HEK293 (cell line): ENCODE measurements at regions not wholly inside any gene's neighbourhood (a gene's known extent, or its start where the extent isn't known, plus 50 kb on each side); places are given as distances from the start of the nearest gene placed in this dataset.
"Not testable (repeated sequence)": the region's sequence is repeated elsewhere in the genome, so short reads cannot be mapped to it uniquely, and the experiment has no call there.

ENCODE experiments used
- CTCF ChIA-PET: fragments of 350-600 bp; formaldehyde crosslinking; extraction: SDS; loops from one replicate; lab custom pipeline; 2021; ENCODE audit warnings: antibody characterized with exemption; lab: Yijun Ruan, JAX
- POLR2A ChIA-PET: fragments of 300-600 bp; formaldehyde crosslinking; extraction: SDS; loops from one replicate; lab custom pipeline; 2020; ENCODE audit warnings: antibody characterized with exemption, inconsistent platforms; lab: Yijun Ruan, JAX
- H3K27ac ChIP-seq: fragments of 200-500 bp; sonication (Bioruptor generic); 2 replicates; pipeline ENCODE4 v1.5.1; 2014; ENCODE audit warnings: low read depth, low read length, control low read depth, inconsistent platforms; ENCODE audit errors: extremely low read depth
- H3K36me3 ChIP-seq, 2 experiments: fragments of 200-500 bp in 1 of 2; sonication (Bioruptor generic) in 1 of 2; 1 replicate in 1 of 2; 2 replicates in 1 of 2; pipeline ENCODE4 v1.5.1; 2014 to 2017; ENCODE audit warnings: inconsistent platforms in 2 of 2, low read length in 2 of 2; ENCODE audit not compliant: control insufficient read depth in 2 of 2, insufficient read depth in 1 of 2
- H3K4me1 ChIP-seq: fragments of 200-500 bp; sonication (Bioruptor generic); 2 replicates; pipeline ENCODE4 v1.5.1; 2014; ENCODE audit warnings: mild to moderate bottlenecking, low read length, inconsistent platforms; ENCODE audit not compliant: control insufficient read depth, insufficient read depth
- H3K4me3 ChIP-seq: 2 replicates; pipeline ENCODE4 v1.5.1; 2011; ENCODE audit warnings: low read depth, mild to moderate bottlenecking, control low read depth, low read length, moderate library complexity
- H3K9me3 ChIP-seq: fragments of 200-500 bp; sonication (Bioruptor generic); 2 replicates; pipeline ENCODE4 v1.5.1; 2014; ENCODE audit warnings: low read depth, low read length, inconsistent platforms; ENCODE audit not compliant: control insufficient read depth, insufficient read depth
- BCL11A ChIP-seq: fragments of 450-650 bp; formaldehyde crosslinking; IDR thresholded peaks from 2 replicates; pipeline ENCODE4 v1.5.1; 2016; ENCODE audit warnings: low read depth, missing biosample characterization, missing genetic modification characterization
- HOXA7 ChIP-seq: sonication (generic); formaldehyde crosslinking; IDR thresholded peaks from 2 replicates; pipeline ENCODE4 v1.8.1; 2022; ENCODE audit warnings: missing genetic modification reagents, borderline replicate concordance
- KLF10 ChIP-seq: fragments of 450-650 bp; IDR thresholded peaks from 2 replicates; pipeline ENCODE4 v1.5.1; 2018; ENCODE audit warnings: missing biosample characterization, mild to moderate bottlenecking, missing genetic modification characterization
- RBAK ChIP-seq: fragments of 450-650 bp; formaldehyde crosslinking; IDR thresholded peaks from 2 replicates; pipeline ENCODE4 v1.5.1; 2016; ENCODE audit warnings: missing biosample characterization, missing genetic modification characterization
- SCRT1 ChIP-seq: fragments of 450-650 bp; formaldehyde crosslinking; IDR thresholded peaks from 2 replicates; pipeline ENCODE4 v1.5.1; 2016; ENCODE audit warnings: missing biosample characterization, missing genetic modification characterization, borderline replicate concordance
- ZBTB1 ChIP-seq: fragments of 450-650 bp; formaldehyde crosslinking; IDR thresholded peaks from 2 replicates; pipeline ENCODE4 v1.5.1; 2016; ENCODE audit warnings: missing biosample characterization, missing genetic modification characterization
- ZFP41 ChIP-seq: fragments of 450-650 bp; formaldehyde crosslinking; IDR thresholded peaks from 2 replicates; pipeline ENCODE4 v1.5.1; 2016; ENCODE audit warnings: missing biosample characterization, missing genetic modification characterization, borderline replicate concordance
- ZNF138 ChIP-seq: fragments of 450-650 bp; formaldehyde crosslinking; IDR thresholded peaks from 2 replicates; pipeline ENCODE4 v1.5.1; 2016; ENCODE audit warnings: missing biosample characterization, missing genetic modification characterization, borderline replicate concordance
- ZNF155 ChIP-seq: fragments of 450-650 bp; formaldehyde crosslinking; IDR thresholded peaks from 2 replicates; pipeline ENCODE4 v1.5.1; 2016; ENCODE audit warnings: missing biosample characterization, missing genetic modification characterization
- ZNF24 ChIP-seq: fragments of 450-650 bp; formaldehyde crosslinking; IDR thresholded peaks from 2 replicates; pipeline ENCODE4 v1.5.1; 2016; ENCODE audit warnings: missing biosample characterization, missing genetic modification characterization
- ZNF248 ChIP-seq: fragments of 450-650 bp; formaldehyde crosslinking; IDR thresholded peaks from 2 replicates; pipeline ENCODE4 v1.5.1; 2017; ENCODE audit warnings: missing biosample characterization, missing genetic modification characterization
- ZNF274 ChIP-seq, 2 experiments: fragments of 200-500 bp in 1 of 2; fragments of 450-650 bp in 1 of 2; sonication (Bioruptor generic) in 1 of 2; formaldehyde crosslinking in 1 of 2; IDR thresholded peaks; 2 replicates each; pipeline versions ENCODE4 v1.5.1 to v1.6.1; 2014 to 2016; ENCODE audit warnings: borderline replicate concordance in 1 of 2, inconsistent platforms in 1 of 2, low read length in 1 of 2, missing biosample characterization in 1 of 2, missing genetic modification characterization in 1 of 2
- ZNF302 ChIP-seq: fragments of 450-650 bp; formaldehyde crosslinking; IDR thresholded peaks from 2 replicates; pipeline ENCODE4 v1.5.1; 2016; ENCODE audit warnings: missing biosample characterization, missing genetic modification characterization, low read depth
- ZNF341 ChIP-seq: fragments of 450-650 bp; formaldehyde crosslinking; IDR thresholded peaks from 2 replicates; pipeline ENCODE4; 2016; ENCODE audit warnings: low read depth, missing biosample characterization, missing genetic modification characterization
- ZNF366 ChIP-seq: fragments of 450-650 bp; formaldehyde crosslinking; conservative IDR thresholded peaks from 2 replicates; pipeline ENCODE4 v1.5.1; 2016; ENCODE audit warnings: missing biosample characterization, missing genetic modification characterization
- ZNF549 ChIP-seq: fragments of 450-650 bp; IDR thresholded peaks from 2 replicates; pipeline ENCODE4 v1.5.1; 2018; ENCODE audit warnings: missing biosample characterization, missing genetic modification characterization, mild to moderate bottlenecking, inconsistent platforms, moderate library complexity
- ZNF571 ChIP-seq: fragments of 450-650 bp; formaldehyde crosslinking; IDR thresholded peaks from 2 replicates; pipeline ENCODE4 v1.5.0; 2017; ENCODE audit warnings: missing biosample characterization, missing genetic modification characterization
- ZNF610 ChIP-seq: fragments of 450-650 bp; formaldehyde crosslinking; IDR thresholded peaks from 2 replicates; pipeline ENCODE4 v1.5.1; 2016; ENCODE audit warnings: missing biosample characterization, missing genetic modification characterization, borderline replicate concordance
- ZNF664 ChIP-seq: fragments of 450-650 bp; formaldehyde crosslinking; IDR thresholded peaks from 2 replicates; pipeline ENCODE4 v1.5.1; 2016; ENCODE audit warnings: missing biosample characterization, missing genetic modification characterization
- ZNF677 ChIP-seq: fragments of 450-650 bp; IDR thresholded peaks from 2 replicates; pipeline ENCODE4 v1.5.0; 2018; ENCODE audit warnings: missing biosample characterization, mild to moderate bottlenecking, missing genetic modification characterization, moderate library complexity
- ZNF76 ChIP-seq: fragments of 450-650 bp; formaldehyde crosslinking; IDR thresholded peaks from 2 replicates; pipeline ENCODE4; 2016; ENCODE audit warnings: low read depth, missing biosample characterization, missing genetic modification characterization, borderline replicate concordance
- ZNF777 ChIP-seq: fragments of 450-650 bp; formaldehyde crosslinking; IDR thresholded peaks from 2 replicates; pipeline ENCODE4 v1.5.1; 2017; ENCODE audit warnings: missing biosample characterization, missing genetic modification characterization, borderline replicate concordance
- ZNF837 ChIP-seq: fragments of 450-650 bp; formaldehyde crosslinking; IDR thresholded peaks from 2 replicates; pipeline ENCODE4 v1.5.1; 2016; ENCODE audit warnings: missing biosample characterization, missing genetic modification characterization
- ZXDB ChIP-seq: fragments of 450-650 bp; formaldehyde crosslinking; IDR thresholded peaks from 2 replicates; pipeline ENCODE4 v1.5.1; 2016; ENCODE audit warnings: missing biosample characterization, missing genetic modification characterization
- TF ChIP-seq, protein P1 (sequence below): fragments of 450-650 bp; formaldehyde crosslinking; IDR thresholded peaks from 2 replicates; pipeline ENCODE4 v1.5.1; 2016; ENCODE audit warnings: missing biosample characterization, missing genetic modification characterization
- TF ChIP-seq, protein P2 (sequence below): fragments of 450-650 bp; formaldehyde crosslinking; IDR thresholded peaks from 2 replicates; pipeline ENCODE4 v1.5.1; 2017; ENCODE audit warnings: missing biosample characterization, missing genetic modification characterization

DNA sequence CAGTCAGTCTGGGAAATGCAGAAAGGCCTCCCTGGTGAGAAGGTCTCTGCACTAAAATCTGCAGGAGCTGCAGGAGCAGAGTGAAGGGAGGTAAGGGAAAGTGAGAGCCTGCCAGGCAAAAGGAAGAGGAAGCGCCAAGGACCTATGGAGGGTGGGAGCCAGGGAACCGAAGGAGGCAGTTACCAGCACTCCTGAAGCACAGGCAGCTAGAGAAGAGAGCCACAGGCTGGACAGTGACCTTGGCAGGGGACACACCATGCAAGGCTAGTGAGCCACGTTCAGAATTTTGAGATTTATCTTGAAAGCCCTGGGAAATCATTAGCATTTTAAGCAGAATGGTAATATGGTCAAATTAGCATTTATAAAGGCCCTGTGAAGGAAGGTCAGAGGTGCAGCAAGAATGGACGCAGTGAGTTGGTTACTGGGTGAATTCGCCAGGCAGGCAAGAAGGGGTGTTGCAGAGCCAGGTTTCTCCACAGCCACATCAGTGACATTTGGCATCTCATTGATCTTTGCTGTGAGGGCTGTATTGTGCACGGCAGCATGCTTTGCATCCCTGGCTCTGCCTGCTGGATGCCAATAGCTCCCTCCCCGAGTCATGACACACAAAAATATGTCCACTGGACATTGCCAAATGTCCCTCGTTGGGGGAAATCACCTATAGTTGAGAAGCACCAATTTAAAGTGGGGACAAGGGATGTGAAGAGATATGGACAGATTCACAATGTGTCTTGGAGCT, 54.7 kb upstream of the LANCL2 start:
- CTCF ChIA-PET: no interaction called here
- Histone ChIP-seq H3K27ac (no peak overlapping the region), H3K9me3 (no peaks in the 10 kb centered on the region), H3K4me3 (no peak overlapping the region), H3K4me1 (no peaks in the 10 kb centered on the region), H3K36me3 (no peaks in the 10 kb centered on the region)
- TF ChIP-seq ZBTB1 (tag by site-specific recombination) (no peak), ZFP41 (tag by site-specific recombination) (no peak), ZNF24 (tag by site-specific recombination) (no peak), ZNF248 (no peak), ZNF76 (tag by site-specific recombination) (no peak), ZNF664 (no peak), ZNF155 (tag by site-specific recombination) (no peak), ZNF366 (no peak), RBAK (no peak), ZNF677 (tag by site-specific recombination) (no peak), KLF10 (tag by site-specific recombination) (no peak), ZNF274 (IDR thresholded peaks at IDR 0.05; ENCODE audit: low read length) (no peak), ZNF274 (tag by site-specific recombination; IDR thresholded peaks at IDR 0.05; ENCODE audit: borderline replicate concordance) (no peak)
- TF ChIP-seq, protein P1, sequence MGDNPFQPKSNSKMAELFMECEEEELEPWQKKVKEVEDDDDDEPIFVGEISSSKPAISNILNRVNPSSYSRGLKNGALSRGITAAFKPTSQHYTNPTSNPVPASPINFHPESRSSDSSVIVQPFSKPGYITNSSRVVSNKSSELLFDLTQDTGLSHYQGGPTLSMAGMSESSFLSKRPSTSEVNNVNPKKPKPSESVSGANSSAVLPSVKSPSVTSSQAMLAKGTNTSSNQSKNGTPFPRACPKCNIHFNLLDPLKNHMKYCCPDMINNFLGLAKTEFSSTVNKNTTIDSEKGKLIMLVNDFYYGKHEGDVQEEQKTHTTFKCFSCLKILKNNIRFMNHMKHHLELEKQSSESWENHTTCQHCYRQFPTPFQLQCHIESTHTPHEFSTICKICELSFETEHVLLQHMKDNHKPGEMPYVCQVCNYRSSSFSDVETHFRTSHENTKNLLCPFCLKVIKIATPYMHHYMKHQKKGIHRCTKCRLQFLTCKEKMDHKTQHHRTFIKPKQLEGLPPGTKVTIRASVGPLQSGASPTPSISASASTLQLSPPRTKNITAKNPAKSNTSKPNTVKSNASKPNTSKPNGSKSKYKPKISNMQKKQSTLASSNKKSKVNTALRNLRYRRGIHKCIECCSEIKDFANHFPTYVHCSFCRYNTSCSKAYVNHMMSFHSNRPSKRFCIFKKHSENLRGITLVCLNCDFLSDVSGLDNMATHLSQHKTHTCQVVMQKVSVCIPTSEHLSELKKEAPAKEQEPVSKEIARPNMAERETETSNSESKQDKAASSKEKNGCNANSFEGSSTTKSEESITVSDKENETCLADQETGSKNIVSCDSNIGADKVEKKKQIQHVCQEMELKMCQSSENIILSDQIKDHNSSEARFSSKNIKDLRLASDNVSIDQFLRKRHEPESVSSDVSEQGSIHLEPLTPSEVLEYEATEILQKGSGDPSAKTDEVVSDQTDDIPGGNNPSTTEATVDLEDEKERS (tag by site-specific recombination): no peak
- POLR2A ChIA-PET: no interaction called here

DNA sequence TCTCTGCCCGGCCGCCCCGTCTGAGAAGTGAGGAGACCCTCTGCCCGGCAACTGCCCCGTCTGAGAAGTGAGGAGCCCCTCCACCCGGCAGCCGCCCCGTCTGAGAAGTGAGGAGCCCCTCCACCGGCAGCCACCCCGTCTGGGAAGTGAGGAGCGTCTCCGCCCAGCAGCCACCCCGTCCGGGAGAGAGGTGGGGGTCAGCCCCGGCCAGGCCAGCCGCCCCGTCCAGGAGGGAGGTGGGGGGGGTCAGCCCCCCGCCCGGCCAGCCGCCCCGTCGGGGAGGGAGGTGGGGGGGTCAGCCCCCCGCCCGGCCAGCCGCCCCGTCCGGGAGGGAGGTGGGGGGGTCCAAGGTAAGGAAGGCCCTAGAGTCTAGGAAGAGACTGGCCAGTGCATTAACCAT, 53.2 kb upstream of the LANCL2 start:
- H3K4me1 ChIP-seq, H3K36me3 ChIP-seq, H3K4me3 ChIP-seq, H3K27ac ChIP-seq, POLR2A ChIA-PET, H3K9me3 ChIP-seq, CTCF ChIA-PET: not testable (repeated sequence)

DNA sequence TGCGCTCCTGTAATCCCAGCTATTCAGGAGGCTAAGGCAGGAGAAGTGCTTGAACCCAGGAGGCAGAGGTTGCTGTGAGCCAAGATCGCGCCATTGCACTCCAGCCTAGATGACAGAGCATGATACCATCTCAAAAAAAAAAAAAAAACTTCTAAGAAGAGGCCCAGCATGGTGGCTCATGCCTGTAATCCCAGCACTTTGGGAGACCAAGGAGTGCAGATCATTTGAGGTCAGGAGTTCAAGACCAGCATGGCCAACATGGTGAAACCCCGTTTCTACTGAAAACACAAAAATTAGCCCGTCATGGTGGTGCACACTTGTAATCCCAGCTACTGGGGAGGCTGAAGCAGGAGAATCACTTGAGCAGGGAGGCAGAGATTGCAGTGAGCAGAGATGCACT, 51.5 kb upstream of the LANCL2 start:
- H3K4me3 ChIP-seq, POLR2A ChIA-PET, CTCF ChIA-PET, H3K27ac ChIP-seq, H3K9me3 ChIP-seq, H3K36me3 ChIP-seq, H3K4me1 ChIP-seq: not testable (repeated sequence)

DNA sequence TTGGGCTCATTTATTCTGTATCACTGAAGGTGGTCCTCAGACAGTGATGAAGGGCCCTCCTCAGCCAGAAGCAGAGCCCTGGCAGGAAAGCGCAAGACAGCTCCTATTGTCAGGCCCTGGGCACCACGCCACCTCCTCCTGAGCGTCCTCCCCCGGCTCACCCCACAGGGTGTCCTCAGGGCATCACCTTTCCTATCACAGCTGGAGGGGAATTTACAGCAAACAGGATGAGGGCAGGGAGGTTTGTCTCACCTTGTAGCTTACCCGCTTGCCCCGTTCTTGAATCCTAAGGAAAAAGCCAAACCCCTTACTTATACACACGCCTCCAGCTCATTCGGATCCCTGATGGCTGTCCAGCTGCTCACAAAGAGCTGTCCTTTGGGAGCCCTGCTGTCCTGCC, 50.2 kb upstream of the LANCL2 start:
- no peaks in the 10 kb centered on the region for H3K36me3 ChIP-seq
- no peaks in the 10 kb centered on the region for H3K4me1 ChIP-seq
- ChIA-PET POLR2A (no interaction called here), CTCF (interaction anchor here (0.6 to 0.9 kb wide), 2 partner anchors 100 to 526 kb away, joined by 3 read pairs; no protein-coding TSS in a partner anchor)
- no peaks in the 10 kb centered on the region for H3K9me3 ChIP-seq
- H3K4me3 ChIP-seq: no peak overlapping the region
- H3K27ac ChIP-seq: no peak overlapping the region
- TF ChIP-seq BCL11A (tag by site-specific recombination): no peak
- TF ChIP-seq ZNF341 (tag by site-specific recombination): no peak
- TF ChIP-seq SCRT1: no peak
- no peak for TF ChIP-seq ZNF837 (tag by site-specific recombination)
- TF ChIP-seq ZNF274 (IDR thresholded peaks at IDR 0.05; ENCODE audit: low read length): no peak
- TF ChIP-seq ZNF274 (tag by site-specific recombination; IDR thresholded peaks at IDR 0.05; ENCODE audit: borderline replicate concordance): no peak
- TF ChIP-seq ZNF777: no peak
- TF ChIP-seq ZNF302 (tag by site-specific recombination): no peak
- TF ChIP-seq ZXDB (tag by site-specific recombination): no peak
- no peak for TF ChIP-seq ZNF571 (tag by site-specific recombination)
- TF ChIP-seq, protein P2, sequence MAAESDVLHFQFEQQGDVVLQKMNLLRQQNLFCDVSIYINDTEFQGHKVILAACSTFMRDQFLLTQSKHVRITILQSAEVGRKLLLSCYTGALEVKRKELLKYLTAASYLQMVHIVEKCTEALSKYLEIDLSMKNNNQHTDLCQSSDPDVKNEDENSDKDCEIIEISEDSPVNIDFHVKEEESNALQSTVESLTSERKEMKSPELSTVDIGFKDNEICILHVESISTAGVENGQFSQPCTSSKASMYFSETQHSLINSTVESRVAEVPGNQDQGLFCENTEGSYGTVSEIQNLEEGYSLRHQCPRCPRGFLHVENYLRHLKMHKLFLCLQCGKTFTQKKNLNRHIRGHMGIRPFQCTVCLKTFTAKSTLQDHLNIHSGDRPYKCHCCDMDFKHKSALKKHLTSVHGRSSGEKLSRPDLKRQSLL: no peak
- TF ChIP-seq ZNF138: no peak
- TF ChIP-seq ZNF610 (tag by site-specific recombination): no peak
- TF ChIP-seq ZNF549 (tag by site-specific recombination): no peak
- no peak for TF ChIP-seq HOXA7 (CRISPR knock-in tag)
